LNCAP (cell line): ENCODE measurements at regions not wholly inside any gene's neighbourhood (a gene's known extent, or its start where the extent isn't known, plus 50 kb on each side); places are given as distances from the start of the nearest gene placed in this dataset.

ENCODE experiments used
- TF ChIP-seq, protein P1 (sequence below): fragments of 450-650 bp; IDR thresholded peaks from 2 replicates; pipeline ENCODE4 v1.5.1; 2017; ENCODE audit warnings: mild to moderate bottlenecking

DNA sequence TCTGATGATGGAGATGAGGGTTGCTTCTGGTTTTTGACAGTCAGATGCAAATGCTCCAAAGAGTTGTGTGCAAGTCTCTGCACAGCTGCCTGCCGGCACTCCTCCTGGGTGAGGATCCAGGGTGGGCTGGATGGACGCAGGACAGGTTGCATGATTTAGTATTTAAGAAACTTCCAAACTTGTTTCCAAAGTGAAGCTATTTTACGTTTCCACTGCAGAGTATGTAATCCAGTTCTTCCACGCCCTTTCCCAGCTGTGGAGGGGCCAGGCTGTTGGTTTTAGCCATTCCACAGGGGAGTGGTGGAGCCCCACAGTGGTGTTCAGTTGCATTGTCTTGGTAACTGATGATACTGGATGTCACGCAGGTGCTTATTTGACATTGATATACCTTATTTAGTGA is 157.3 kb downstream of the THBS2 start:
- TF ChIP-seq, protein P1, sequence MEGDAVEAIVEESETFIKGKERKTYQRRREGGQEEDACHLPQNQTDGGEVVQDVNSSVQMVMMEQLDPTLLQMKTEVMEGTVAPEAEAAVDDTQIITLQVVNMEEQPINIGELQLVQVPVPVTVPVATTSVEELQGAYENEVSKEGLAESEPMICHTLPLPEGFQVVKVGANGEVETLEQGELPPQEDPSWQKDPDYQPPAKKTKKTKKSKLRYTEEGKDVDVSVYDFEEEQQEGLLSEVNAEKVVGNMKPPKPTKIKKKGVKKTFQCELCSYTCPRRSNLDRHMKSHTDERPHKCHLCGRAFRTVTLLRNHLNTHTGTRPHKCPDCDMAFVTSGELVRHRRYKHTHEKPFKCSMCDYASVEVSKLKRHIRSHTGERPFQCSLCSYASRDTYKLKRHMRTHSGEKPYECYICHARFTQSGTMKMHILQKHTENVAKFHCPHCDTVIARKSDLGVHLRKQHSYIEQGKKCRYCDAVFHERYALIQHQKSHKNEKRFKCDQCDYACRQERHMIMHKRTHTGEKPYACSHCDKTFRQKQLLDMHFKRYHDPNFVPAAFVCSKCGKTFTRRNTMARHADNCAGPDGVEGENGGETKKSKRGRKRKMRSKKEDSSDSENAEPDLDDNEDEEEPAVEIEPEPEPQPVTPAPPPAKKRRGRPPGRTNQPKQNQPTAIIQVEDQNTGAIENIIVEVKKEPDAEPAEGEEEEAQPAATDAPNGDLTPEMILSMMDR: no peak

DNA sequence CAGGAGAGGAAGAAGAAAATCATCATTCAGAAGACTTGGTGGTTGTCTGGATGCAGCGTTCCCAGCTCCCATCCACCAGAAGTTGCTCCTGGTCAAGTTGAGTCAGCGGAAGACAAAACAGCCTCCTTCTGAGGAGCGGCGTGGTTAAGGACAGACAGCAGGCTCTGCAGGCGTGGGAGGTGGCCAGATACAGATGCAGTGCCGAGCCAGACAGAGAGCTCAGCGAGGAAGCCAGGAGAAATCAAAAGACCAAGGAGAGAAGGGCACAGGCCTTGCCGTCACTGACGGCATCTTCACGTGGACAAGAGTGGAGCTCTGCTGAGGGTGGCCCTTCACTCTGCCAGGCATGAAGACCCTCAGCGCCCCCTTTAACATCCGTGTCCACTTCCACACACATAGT is 158.5 kb downstream of the THBS2 start:
- TF ChIP-seq, protein P1: no peak

DNA sequence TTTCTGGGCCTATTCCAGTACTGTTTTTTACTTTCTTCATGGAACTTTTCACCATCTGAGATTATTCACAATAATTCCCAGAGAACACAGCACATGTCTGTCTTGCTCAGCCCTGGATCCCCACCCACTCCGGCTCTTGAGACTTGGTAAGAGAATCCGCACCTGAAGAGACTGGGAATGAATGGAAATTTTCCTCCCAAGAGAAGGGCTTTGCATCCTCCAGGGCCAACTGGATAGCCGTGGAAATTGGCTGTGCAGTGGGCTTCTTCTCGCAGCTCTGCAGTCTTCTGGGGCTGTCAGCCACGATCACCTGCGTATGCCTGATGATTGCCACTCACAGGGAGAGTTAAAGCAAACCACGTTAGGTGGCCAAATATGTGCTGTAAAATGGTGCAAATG is 159.1 kb downstream of the THBS2 start:
- TF ChIP-seq, protein P1: no peak

GRCh38 chr6:169093770-169094551 is 159.7 kb downstream of the THBS2 start:
- TF ChIP-seq, protein P1: no peak

DNA sequence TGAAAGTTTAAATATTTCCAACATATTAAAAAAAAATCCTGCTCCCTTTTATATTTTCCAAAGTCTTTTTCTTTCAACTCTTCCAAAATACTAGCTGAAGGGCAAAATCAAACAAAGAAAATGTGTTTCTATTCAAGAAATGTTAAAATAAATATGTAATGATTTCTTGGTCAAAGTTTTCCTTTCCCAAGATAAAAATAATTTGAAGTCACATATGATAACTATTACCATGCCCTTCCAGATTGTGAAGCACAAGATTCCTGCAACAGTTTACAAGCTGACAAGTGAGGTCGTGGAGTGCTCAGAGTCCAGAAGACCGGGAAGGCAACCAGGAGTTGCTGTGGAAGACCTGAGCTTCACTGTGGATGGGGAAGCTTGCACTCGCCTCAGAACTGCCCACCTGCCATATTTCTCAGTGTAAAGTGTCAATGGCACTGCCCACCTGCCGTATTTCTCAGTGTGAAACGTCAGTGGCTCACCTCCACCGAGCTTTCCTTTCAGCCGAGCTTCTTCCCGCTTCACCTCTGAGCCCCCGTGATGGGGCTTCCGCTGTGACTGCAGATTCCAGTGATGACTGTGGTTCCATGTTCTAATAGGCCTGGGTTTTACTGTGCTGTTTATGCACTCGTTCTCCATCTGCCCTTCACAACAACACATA is 160.5 kb downstream of the THBS2 start:
- TF ChIP-seq, protein P1: no peak

DNA sequence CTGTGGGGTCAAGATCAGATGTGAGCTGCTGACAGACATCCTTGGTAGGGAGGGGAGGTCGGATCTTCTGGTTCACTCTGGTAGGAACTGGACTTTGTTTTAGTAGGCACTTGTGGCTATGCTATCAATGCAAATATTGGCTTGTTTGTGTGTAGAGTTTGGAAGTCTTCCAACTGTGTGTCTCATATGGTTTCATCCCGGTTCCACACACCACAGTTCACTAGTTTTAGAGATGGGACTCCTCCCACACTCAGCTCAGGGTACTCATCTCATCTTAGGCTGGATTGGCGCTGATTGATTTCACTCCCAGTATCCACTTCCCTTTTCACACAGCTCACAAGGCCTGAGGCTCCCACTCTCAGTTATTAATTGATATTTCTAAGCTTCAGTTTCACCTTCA is 161.3 kb downstream of the THBS2 start:
- TF ChIP-seq, protein P1: no peak

GRCh38 chr6:169088762-169089161 is 164.9 kb downstream of the THBS2 start:
- TF ChIP-seq, protein P1: no peak
